HG03280 (cell line): ENCODE measurements at regions not wholly inside any gene's neighbourhood (a gene's known extent, or its start where the extent isn't known, plus 50 kb on each side); places are given as distances from the start of the nearest gene placed in this dataset.

Experiments used
- ATAC-seq: cut with Tn5 transposase; IDR thresholded peaks from one replicate; pipeline ENCODE4 v1.9.1; 2021; ENCODE audit warnings: mild to moderate bottlenecking, moderate library complexity; ENCODE audit not compliant: unreplicated experiment

DNA sequence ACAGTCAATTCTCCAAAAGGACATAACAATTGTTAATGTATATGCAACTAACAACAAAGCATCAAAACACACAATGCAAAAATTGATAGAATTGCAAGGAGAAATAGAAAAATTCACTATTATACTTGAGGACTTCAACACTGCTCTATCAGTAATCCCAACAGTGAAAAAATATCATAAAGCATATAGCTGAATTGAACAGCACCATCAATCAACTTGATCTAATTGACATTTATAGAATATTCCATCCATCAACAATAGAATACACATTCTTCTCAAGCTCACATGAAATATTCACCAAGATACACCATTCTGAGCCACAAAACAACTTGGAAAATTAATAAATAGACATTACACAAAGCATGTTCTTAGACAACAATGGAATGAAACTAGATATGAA, 60.1 kb upstream of the ASXL3 start:
- ATAC-seq = no peak

DNA sequence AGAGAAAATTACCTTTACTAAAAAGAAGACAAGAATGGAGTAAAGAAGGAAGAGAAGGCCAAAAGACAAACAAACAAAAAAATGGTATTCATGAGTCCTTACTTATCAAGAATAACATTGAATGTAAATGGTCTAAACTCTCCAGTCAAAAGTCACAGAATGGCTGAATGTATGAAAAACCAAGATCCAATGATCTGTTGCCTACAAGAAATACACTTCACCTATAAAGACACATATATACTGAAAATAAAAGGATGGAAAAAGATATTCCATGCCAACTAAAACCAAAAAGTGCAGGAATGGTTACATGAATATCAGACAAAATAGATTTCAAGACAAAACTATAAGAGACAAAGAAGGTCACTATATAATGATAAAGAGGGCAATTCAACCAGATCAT, 65.0 kb upstream of the ASXL3 start:
- no peak for ATAC-seq

DNA sequence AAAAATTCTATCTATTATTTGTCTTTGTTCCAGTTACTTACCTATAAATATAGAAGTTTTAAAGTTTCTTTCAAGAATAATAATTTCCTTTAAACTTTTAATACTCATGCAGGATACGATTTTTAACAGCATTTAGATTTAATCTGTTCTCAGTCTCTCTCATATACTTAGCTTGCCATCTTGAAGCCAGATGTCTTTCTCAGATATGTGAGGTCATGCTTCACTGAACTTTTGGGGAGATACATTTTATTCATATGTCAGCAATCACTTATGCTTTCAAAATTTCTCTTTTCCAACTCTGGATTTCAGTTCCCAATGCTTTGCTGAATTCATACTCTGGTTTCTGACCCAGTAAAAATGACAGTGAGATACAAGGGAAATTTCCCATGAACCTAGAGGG, 66.5 kb upstream of the CCDC178 start:
- no peak for ATAC-seq

DNA sequence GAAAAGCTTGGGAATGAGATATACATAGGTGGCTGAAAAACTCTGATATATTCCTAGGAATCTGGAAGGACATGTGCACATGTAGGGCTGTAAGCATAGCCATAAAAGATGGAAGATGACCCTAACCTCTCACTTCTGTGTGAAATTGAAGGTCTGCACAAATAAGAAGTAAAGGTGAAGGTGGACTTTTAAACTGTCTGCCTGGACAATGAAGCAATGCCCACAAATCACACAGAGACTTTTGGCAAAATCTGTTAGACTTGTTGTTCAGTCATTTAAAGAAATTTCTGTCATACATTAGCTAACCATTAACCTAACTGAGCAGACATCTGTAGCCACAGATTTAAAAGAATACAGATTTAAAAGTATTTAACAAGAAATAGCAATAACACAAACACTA, 65.3 kb upstream of the CCDC178 start:
- ATAC-seq = no peak

DNA sequence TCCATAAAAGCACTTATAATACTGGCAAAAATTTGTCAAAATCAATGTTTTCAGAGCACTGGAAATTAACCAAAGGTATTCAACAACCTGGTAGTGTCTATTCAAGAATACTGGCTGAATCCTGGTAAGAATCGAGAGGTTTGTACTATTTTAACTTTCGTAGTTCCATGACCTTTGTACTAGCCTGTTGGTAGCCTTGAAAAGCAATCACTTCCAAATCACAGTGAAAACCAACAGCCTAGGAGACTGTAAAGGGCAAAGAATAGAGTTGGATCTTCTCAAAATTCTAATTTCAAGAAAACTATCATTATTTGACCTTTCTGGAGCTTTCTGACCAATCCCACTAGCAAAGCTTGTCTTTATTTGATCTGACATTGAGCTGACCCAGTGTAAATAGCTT, 64.8 kb upstream of the CCDC178 start:
- ATAC-seq = no peak

DNA sequence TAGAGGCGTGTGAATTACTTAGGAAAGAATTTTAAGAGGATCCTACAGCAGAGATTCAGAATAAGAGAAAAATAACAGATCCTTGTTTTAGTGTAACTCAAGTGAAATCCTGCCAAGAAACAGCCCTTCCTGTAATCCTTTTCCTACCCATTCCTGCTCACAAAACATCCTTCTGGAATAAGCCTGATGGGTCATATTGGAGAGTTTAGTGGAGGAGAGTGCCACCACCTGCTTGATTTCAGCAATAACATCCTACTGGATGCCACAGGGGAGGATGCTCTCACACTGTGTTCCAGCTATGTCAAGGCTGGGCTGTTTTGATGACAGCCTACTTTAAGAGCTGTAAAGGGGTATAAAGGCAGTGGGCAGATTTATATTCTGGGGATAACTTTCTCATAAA, 54.8 kb upstream of the CCDC178 start:
- ATAC-seq = peak; percentile 53
